ENCODE measurements at regions not wholly inside any gene's neighbourhood (a gene's known extent, or its start where the extent isn't known, plus 50 kb on each side); places are given as distances from the start of the nearest gene placed in this dataset.

GRCh38 chr15:70504299-70504951 is 258.9 kb downstream of the UACA start:
- DNase-seq, result no peak

- DNase-seq, result no peak
Observed at GRCh38 chr15:70503798-70504298, 259.5 kb downstream of the UACA start.

GRCh38 chr15:70503073-70503745 is 260.1 kb downstream of the UACA start:
- DNase-seq, result no peak

GRCh38 chr15:70502529-70502928 is 260.8 kb downstream of the UACA start:
- DNase-seq, result no peak

GRCh38 chr15:70501849-70502248 is 261.5 kb downstream of the UACA start:
- DNase-seq, result no peak

- no peak for DNase-seq
Observed at GRCh38 chr15:70501121-70501727, 262.1 kb downstream of the UACA start.

- DNase-seq, result no peak
Observed at GRCh38 chr15:70499791-70500190, 263.6 kb downstream of the UACA start.

- no peak for DNase-seq
Observed at GRCh38 chr15:70498096-70498626, 265.2 kb downstream of the UACA start.

GRCh38 chr15:70497661-70498060 is 265.7 kb downstream of the UACA start:
- DNase-seq, result no peak

- DNase-seq, result no peak
Observed at GRCh38 chr15:70495991-70496599, 267.3 kb downstream of the UACA start.

- DNase-seq, result no peak
Observed at GRCh38 chr15:70494852-70495571, 268.3 kb downstream of the UACA start.

- DNase-seq, result no peak
Observed at GRCh38 chr15:70494517-70494851, 268.9 kb downstream of the UACA start.

GRCh38 chr15:70493787-70494516 is 269.4 kb downstream of the UACA start:
- DNase-seq, result no peak

GRCh38 chr15:70493376-70493775 is 270.0 kb downstream of the UACA start:
- DNase-seq, result no peak

GRCh38 chr15:70492240-70493177 is 270.8 kb downstream of the UACA start:
- peak; percentile 11 for DNase-seq

GRCh38 chr15:70491641-70492040 is 271.7 kb downstream of the UACA start:
- no peak for DNase-seq

GRCh38 chr15:70491201-70491621 is 272.1 kb downstream of the UACA start:
- DNase-seq, result no peak

GRCh38 chr15:70490838-70491155 is 272.6 kb downstream of the UACA start:
- no peak for DNase-seq

- no peak for DNase-seq
Observed at GRCh38 chr15:70490148-70490837, 273.1 kb downstream of the UACA start.
